ENCODE measurements at regions not wholly inside any gene's neighbourhood (a gene's known extent, or its start where the extent isn't known, plus 50 kb on each side); places are given as distances from the start of the nearest gene placed in this dataset.

DNA sequence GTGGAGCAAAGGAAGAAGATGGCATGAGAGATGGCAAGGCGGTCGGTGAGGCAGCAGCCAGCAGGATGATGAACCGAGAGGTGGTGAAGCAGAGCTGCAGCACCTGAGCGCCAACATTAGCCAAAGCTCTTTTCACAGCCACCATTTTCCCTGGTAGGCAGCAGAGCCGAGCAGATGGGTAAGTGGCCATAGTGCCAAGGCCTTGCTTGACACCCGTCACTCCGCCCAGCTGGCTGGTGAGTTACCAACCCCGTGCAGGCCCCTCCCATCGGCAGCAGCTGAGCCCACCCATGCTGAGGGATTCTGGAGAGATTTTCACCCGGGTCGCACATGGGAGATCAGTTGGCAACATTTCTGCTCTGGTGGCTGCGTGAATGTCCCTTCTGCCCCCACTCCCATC lies 647.7 kb downstream of the PTPRU start:
- TF ChIP-seq, protein P1, sequence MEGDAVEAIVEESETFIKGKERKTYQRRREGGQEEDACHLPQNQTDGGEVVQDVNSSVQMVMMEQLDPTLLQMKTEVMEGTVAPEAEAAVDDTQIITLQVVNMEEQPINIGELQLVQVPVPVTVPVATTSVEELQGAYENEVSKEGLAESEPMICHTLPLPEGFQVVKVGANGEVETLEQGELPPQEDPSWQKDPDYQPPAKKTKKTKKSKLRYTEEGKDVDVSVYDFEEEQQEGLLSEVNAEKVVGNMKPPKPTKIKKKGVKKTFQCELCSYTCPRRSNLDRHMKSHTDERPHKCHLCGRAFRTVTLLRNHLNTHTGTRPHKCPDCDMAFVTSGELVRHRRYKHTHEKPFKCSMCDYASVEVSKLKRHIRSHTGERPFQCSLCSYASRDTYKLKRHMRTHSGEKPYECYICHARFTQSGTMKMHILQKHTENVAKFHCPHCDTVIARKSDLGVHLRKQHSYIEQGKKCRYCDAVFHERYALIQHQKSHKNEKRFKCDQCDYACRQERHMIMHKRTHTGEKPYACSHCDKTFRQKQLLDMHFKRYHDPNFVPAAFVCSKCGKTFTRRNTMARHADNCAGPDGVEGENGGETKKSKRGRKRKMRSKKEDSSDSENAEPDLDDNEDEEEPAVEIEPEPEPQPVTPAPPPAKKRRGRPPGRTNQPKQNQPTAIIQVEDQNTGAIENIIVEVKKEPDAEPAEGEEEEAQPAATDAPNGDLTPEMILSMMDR (IDR thresholded peaks at IDR 0.05): no peak
- TF ChIP-seq EP300 (IDR thresholded peaks at IDR 0.05): no peak
- TF ChIP-seq POLR2A (IDR thresholded peaks at IDR 0.05): no peak
- no peak for TF ChIP-seq POLR2AphosphoS5 (IDR thresholded peaks at IDR 0.05)
